HG03039 (cell line): ENCODE measurements at regions not wholly inside any gene's neighbourhood (a gene's known extent, or its start where the extent isn't known, plus 50 kb on each side); places are given as distances from the start of the nearest gene placed in this dataset.

Source experiments
- ATAC-seq: cut with Tn5 transposase; IDR thresholded peaks from one replicate; pipeline ENCODE4 v1.9.1; 2021; ENCODE audit warnings: mild to moderate bottlenecking, moderate library complexity; ENCODE audit not compliant: unreplicated experiment

GRCh38 chr5:54859316-54859715 is 126.1 kb downstream of the ESM1 start:
- no peak for ATAC-seq

GRCh38 chr5:54854883-54855581 is 130.4 kb downstream of the ESM1 start:
- no peak for ATAC-seq

- ATAC-seq: no peak
Measured at GRCh38 chr5:54852007-54852406, 133.4 kb downstream of the ESM1 start.

GRCh38 chr5:54851449-54851848 is 133.9 kb downstream of the ESM1 start:
- ATAC-seq: no peak

- no peak for ATAC-seq
Measured at GRCh38 chr5:54848581-54848980, 136.8 kb downstream of the ESM1 start.

GRCh38 chr5:54845567-54845941 is 139.8 kb downstream of the ESM1 start:
- no peak for ATAC-seq

GRCh38 chr5:54844905-54845566 is 140.4 kb downstream of the ESM1 start:
- no peak for ATAC-seq

- ATAC-seq: no peak
Measured at GRCh38 chr5:54844266-54844665, 141.1 kb downstream of the ESM1 start.

- no peak for ATAC-seq
Measured at GRCh38 chr5:54841481-54841880, 143.9 kb downstream of the ESM1 start.

- no peak for ATAC-seq
Measured at GRCh38 chr5:54838843-54839242, 146.6 kb downstream of the ESM1 start.

GRCh38 chr5:54837981-54838380 is 147.4 kb downstream of the ESM1 start:
- ATAC-seq: no peak

- ATAC-seq: no peak
Measured at GRCh38 chr5:54837093-54837492, 148.3 kb downstream of the ESM1 start.

GRCh38 chr5:54835647-54836046 is 149.7 kb downstream of the ESM1 start:
- ATAC-seq: no peak

- ATAC-seq: no peak
Measured at GRCh38 chr5:54834121-54834842, 151.1 kb downstream of the ESM1 start.

- ATAC-seq: no peak
Measured at GRCh38 chr5:54833590-54833989, 151.8 kb downstream of the ESM1 start.

GRCh38 chr5:54832858-54833257 is 152.5 kb downstream of the ESM1 start:
- no peak for ATAC-seq

- no peak for ATAC-seq
Measured at GRCh38 chr5:54832045-54832444, 153.3 kb downstream of the ESM1 start.

GRCh38 chr5:54831233-54831632 is 154.2 kb downstream of the ESM1 start:
- no peak for ATAC-seq

GRCh38 chr5:54829676-54830535 is 155.5 kb downstream of the ESM1 start:
- ATAC-seq: no peak

- no peak for ATAC-seq
Measured at GRCh38 chr5:54829102-54829501, 156.3 kb downstream of the ESM1 start.

GRCh38 chr5:54828151-54828550 is 157.2 kb downstream of the ESM1 start:
- ATAC-seq: no peak
